HepG2 (cell line): ENCODE measurements at regions not wholly inside any gene's neighbourhood (a gene's known extent, or its start where the extent isn't known, plus 50 kb on each side); places are given as distances from the start of the nearest gene placed in this dataset.

ENCODE experiments used
- ATAC-seq: fragments of 200-7000 bp; cut with Tn5 transposase; 3 replicates; pipeline ENCODE4 v1.9.1; 2020; ENCODE audit warnings: mild to moderate bottlenecking, moderate library complexity
- BruUV-seq: library from RNA; stranded (reverse); fragments of 400-500 nt; replicated peaks from 2 replicates; lab custom pipeline; 2021; lab: Mats Ljungman, UMichigan
- CTCF ChIA-PET: fragments of 300-600 bp; formaldehyde crosslinking; extraction: SDS; loops from one replicate; lab custom pipeline; 2021; ENCODE audit warnings: low total read pairs, inconsistent platforms, low intra/inter-chr PET ratio; lab: Yijun Ruan, JAX
- POLR2A ChIA-PET: fragments of 350-600 bp; sonication (Branson Sonifier 250); formaldehyde crosslinking; loops from one replicate; lab custom pipeline; 2020; ENCODE audit warnings: antibody characterized with exemption, inconsistent platforms; lab: Yijun Ruan, JAX
- DNase-seq: peaks from one replicate; pipeline ENCODE4 v3.0.0-alpha.2; 2015; ENCODE audit warnings: low spot score
- FAIRE-seq: peaks from 3 replicates; lab custom pipeline; 2011; peaks lifted over from hg19 to GRCh38; lab: Jason Lieb, UNC
- H2AFZ ChIP-seq: one replicate; pipeline ENCODE4 v1.6.1; 2011; ENCODE audit warnings: low read length, inconsistent platforms
- H3K27ac ChIP-seq: fragments of 300-600 bp; 3 replicates; pipeline ENCODE4 v1.8.0; 2011; ENCODE audit warnings: mixed run types, mild to moderate bottlenecking, mixed read lengths, low read length, inconsistent platforms; ENCODE audit not compliant: insufficient read depth; ENCODE audit errors: extremely low read length
- H3K27me3 ChIP-seq, 2 experiments: fragments of 200-600 bp in 1 of 2; 2 replicates in 1 of 2; 3 replicates in 1 of 2; pipeline versions ENCODE4 v1.6.0 to v1.8.0; 2011; ENCODE audit warnings: low read length in 2 of 2, mild to moderate bottlenecking in 2 of 2, moderate library complexity in 2 of 2, inconsistent platforms in 1 of 2; ENCODE audit not compliant: insufficient read depth in 2 of 2, control insufficient read depth in 1 of 2
- H3K36me3 ChIP-seq, 2 experiments: fragments of 200-600 bp in 1 of 2; replicated peaks in 1 of 2; 2 replicates in 1 of 2; 3 replicates in 1 of 2; pipeline versions ENCODE4 v1.5.1 to v1.8.0; 2011; ENCODE audit warnings: low read length in 2 of 2, inconsistent platforms in 1 of 2; ENCODE audit not compliant: insufficient read depth in 2 of 2, control insufficient read depth in 1 of 2
- H3K4me1 ChIP-seq: 2 replicates; pipeline ENCODE4 v1.5.1; 2012; ENCODE audit warnings: low read length, inconsistent platforms; ENCODE audit not compliant: insufficient read depth
- H3K4me2 ChIP-seq: 2 replicates; pipeline ENCODE4 v1.6.0; 2011; ENCODE audit warnings: low read depth, low read length, inconsistent platforms
- H3K4me3 ChIP-seq, 3 experiments: fragments of 200-600 bp in 1 of 3; sonication (generic), shearing (Covaris generic) in 1 of 3; replicated peaks in 1 of 3; 2 replicates each; pipeline ENCODE4 v1.5.1; 2011 to 2016; ENCODE audit warnings: low read length in 3 of 3, inconsistent platforms in 2 of 3, low read depth in 2 of 3, mild to moderate bottlenecking in 2 of 3, control low read depth in 1 of 3, mixed read lengths in 1 of 3; ENCODE audit not compliant: insufficient read depth in 1 of 3
- H3K79me2 ChIP-seq: one replicate; pipeline ENCODE4 v1.6.1; 2011; ENCODE audit warnings: low read length, inconsistent platforms; ENCODE audit not compliant: insufficient read depth
- H3K9ac ChIP-seq: 2 replicates; pipeline ENCODE4 v1.6.0; 2011; ENCODE audit warnings: mild to moderate bottlenecking, low read depth, low read length, inconsistent platforms; ENCODE audit not compliant: insufficient read depth
- H3K9me3 ChIP-seq: 2 replicates; pipeline ENCODE4 v1.5.1; 2012; ENCODE audit warnings: mild to moderate bottlenecking, low read length
- H4K20me1 ChIP-seq: 2 replicates; pipeline ENCODE4 v1.6.0; 2011; ENCODE audit warnings: inconsistent platforms, mild to moderate bottlenecking, low read length, moderate library complexity; ENCODE audit not compliant: insufficient read depth
- HNF1A ChIP-seq, 2 experiments: sonication (generic) in 1 of 2; formaldehyde crosslinking in 1 of 2; IDR thresholded peaks; 2 replicates each; pipeline versions ENCODE4 v1.4.0 to v1.6.1; 2016 to 2020; ENCODE audit warnings: borderline replicate concordance in 1 of 2, low read depth in 1 of 2, mild to moderate bottlenecking in 1 of 2, missing genetic modification reagents in 1 of 2
- RERE ChIP-seq: IDR thresholded peaks from 2 replicates; pipeline ENCODE4 v1.6.1; 2016; ENCODE audit warnings: low read depth, missing genetic modification reagents, missing compliant biosample characterization
- WGBS: methylation state at CpG from one replicate; pipeline ENCODE4 v1.1.6; 2017; ENCODE audit warnings: low lambda C conversion rate; 5-methylcytosine and 5-hydroxymethylcytosine counted together
- in situ Hi-C: cut with HindIII; loops from 2 replicates; pipeline ENCODE4 v1.10.0; 2017; ENCODE audit warnings: low pct_unique_long_range_greater_than_20kb; ENCODE audit not compliant: extremely low pct_ligation_motif_present
- intact Hi-C: fragments of 100-400 bp; cut with micrococcal nuclease; formaldehyde crosslinking; loops from one replicate; pipeline ENCODE4 v1.10.0; 2022; ENCODE audit not compliant: unreplicated experiment

- TF ChIP-seq HNF1A (IDR thresholded peaks at IDR 0.05; ENCODE audit: low read depth) (no peak), HNF1A (CRISPR knock-in tag; IDR thresholded peaks at IDR 0.05; ENCODE audit: borderline replicate concordance) (no peak)
Measured at GRCh38 chr1:36603461-36603860, 120.7 kb upstream of the CSF3R start (continued).

- WGBS: 6% methylated on average over 1 of the region's 4 CpGs
- no peak for TF ChIP-seq RERE (CRISPR knock-in tag)
- no peak overlapping the region for H3K9ac ChIP-seq
- no TSS peak for BruUV-seq
- intact Hi-C loops: no loop called here
- H3K36me3 ChIP-seq: no peaks in the 10 kb centered on the region
- H3K9me3 ChIP-seq: no peaks in the 10 kb centered on the region
- no peaks in the 10 kb centered on the region for H3K79me2 ChIP-seq
- ChIA-PET CTCF (no interaction called here), POLR2A (no interaction called here)
- no peak overlapping the region for H2AFZ ChIP-seq
- H3K27ac ChIP-seq: no peak overlapping the region
- DNase-seq (no peak), ATAC-seq (no peak), FAIRE-seq (no peak)
- H3K4me1 ChIP-seq: no peaks in the 10 kb centered on the region
- no peak overlapping the region for H3K4me2 ChIP-seq
- in situ Hi-C loops: no loop called here
- H4K20me1 ChIP-seq: no peaks in the 10 kb centered on the region; the same call in 1 of the 2 replicates
- H3K4me3 ChIP-seq: no peak overlapping the region
- H3K27me3 ChIP-seq: 0 out of 5 replicates have a peak, but pooled peaks cover 0 to 3% of the 10 kb centered on the region in 2 experiments
Measured at GRCh38 chr1:36602184-36602583, 119.5 kb upstream of the CSF3R start.
